Right lobe of liver (tissue), 4 donors: ENCODE measurements at regions not wholly inside any gene's neighbourhood (a gene's known extent, or its start where the extent isn't known, plus 50 kb on each side); places are given as distances from the start of the nearest gene placed in this dataset.

Experiments used
- POLR2A ChIP-seq: fragments of 450-650 bp; IDR thresholded peaks from one replicate; pipeline ENCODE4 v1.6.1; 2017; ENCODE audit warnings: antibody characterized with exemption, mild to moderate bottlenecking
- TF ChIP-seq, protein P1 (sequence below), 4 donors: fragments of 200-600 bp in 3 of 4; fragments of 450-650 bp in 1 of 4; IDR thresholded peaks; one replicate each; pipeline versions ENCODE4 v1.5.1 to v1.8.0; 2016 to 2022; ENCODE audit warnings: antibody characterized with exemption in 4 of 4, mild to moderate bottlenecking in 2 of 4
- donor health status: DM: no; HTN: no; CAD: no.
- donor health status: DM: no; HTN: no; CAD: no.
- donor health status: DM: no; HTN: yes; CAD: no.

DNA sequence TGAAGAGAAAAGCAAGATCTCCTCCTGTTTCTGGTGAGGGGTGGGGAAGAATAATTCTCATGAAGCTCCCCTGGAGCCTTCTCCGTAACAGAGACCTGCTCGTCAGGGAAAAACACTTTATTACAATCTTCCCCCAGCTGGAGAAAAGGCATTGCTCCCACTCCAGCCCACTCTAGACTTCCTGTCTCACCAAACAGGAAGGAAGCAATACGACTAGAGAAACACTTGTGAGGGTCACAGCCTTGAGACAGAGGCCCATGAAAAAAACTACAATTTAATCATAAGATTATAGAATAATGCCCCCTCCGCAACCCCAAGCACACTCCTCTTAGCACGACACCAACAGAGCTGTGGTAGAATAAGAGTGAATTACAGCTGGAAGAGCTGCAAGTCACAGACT, 197.2 kb upstream of the S1PR3 start:
- TF ChIP-seq, protein P1, sequence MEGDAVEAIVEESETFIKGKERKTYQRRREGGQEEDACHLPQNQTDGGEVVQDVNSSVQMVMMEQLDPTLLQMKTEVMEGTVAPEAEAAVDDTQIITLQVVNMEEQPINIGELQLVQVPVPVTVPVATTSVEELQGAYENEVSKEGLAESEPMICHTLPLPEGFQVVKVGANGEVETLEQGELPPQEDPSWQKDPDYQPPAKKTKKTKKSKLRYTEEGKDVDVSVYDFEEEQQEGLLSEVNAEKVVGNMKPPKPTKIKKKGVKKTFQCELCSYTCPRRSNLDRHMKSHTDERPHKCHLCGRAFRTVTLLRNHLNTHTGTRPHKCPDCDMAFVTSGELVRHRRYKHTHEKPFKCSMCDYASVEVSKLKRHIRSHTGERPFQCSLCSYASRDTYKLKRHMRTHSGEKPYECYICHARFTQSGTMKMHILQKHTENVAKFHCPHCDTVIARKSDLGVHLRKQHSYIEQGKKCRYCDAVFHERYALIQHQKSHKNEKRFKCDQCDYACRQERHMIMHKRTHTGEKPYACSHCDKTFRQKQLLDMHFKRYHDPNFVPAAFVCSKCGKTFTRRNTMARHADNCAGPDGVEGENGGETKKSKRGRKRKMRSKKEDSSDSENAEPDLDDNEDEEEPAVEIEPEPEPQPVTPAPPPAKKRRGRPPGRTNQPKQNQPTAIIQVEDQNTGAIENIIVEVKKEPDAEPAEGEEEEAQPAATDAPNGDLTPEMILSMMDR (IDR thresholded peaks at IDR 0.05) = no peak
- TF ChIP-seq POLR2A = no peak
